Vagina (tissue), 2 donors: ENCODE measurements at regions not wholly inside any gene's neighbourhood (a gene's known extent, or its start where the extent isn't known, plus 50 kb on each side); places are given as distances from the start of the nearest gene placed in this dataset.

ENCODE experiments used
- POLR2A ChIP-seq, 2 donors: fragments of 450-650 bp; IDR thresholded peaks; one replicate each; pipeline ENCODE4 v1.6.1; 2017; ENCODE audit warnings: antibody characterized with exemption in 2 of 2, mild to moderate bottlenecking in 2 of 2, moderate library complexity in 2 of 2
- POLR2AphosphoS5 ChIP-seq, 2 donors: sonication (generic); formaldehyde crosslinking; IDR thresholded peaks; one replicate each; pipeline ENCODE4 v1.9.0; 2017; ENCODE audit warnings: antibody characterized with exemption in 2 of 2, mild to moderate bottlenecking in 2 of 2, low read depth in 1 of 2; ENCODE audit not compliant: insufficient read depth in 1 of 2
- TF ChIP-seq, protein P1 (sequence below), 3 experiments: fragments of 450-650 bp in 2 of 3; fragments of 200-600 bp in 1 of 3; sonication (generic) in 1 of 3; IDR thresholded peaks; one replicate each; pipeline ENCODE4 v1.5.1; 2017 to 2019; ENCODE audit warnings: antibody characterized with exemption in 3 of 3, mild to moderate bottlenecking in 2 of 3, moderate library complexity in 2 of 3

DNA sequence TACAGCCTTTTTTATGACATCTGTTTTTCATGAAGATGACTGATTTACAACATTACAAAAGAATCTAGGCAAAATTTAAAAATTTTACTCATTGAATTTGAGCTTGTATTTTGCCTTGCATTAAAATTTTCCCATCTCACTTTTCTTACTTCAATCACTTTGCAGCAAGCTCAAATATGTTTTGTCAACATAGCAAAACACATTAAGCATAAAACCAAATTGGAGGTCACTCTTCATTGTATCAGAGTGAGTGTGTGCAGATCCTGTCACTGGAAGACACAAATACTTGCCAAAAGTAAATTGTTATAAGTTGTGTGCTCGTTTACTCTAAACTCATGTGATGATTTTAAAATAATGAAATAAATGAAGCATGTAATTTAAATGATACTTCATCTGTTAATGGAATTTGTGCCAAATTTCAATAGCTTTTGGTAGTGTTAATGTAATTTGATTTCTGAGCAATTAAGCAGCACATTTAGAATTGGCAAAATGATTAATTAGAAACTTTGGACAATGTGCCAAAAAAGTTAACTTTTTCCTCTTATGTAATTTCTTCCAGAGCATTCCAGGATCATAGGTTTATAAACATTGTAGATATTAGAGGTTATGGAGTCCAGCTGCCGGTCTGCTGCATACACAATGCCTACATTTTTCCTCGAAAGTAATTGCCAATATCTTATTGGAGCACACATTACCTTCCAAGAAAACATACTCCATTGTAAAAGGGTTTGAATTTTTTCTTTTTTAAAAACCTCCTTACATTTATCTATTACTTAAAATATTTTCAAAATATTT lies 1078.2 kb upstream of the LRRTM3 start:
- TF ChIP-seq, protein P1, sequence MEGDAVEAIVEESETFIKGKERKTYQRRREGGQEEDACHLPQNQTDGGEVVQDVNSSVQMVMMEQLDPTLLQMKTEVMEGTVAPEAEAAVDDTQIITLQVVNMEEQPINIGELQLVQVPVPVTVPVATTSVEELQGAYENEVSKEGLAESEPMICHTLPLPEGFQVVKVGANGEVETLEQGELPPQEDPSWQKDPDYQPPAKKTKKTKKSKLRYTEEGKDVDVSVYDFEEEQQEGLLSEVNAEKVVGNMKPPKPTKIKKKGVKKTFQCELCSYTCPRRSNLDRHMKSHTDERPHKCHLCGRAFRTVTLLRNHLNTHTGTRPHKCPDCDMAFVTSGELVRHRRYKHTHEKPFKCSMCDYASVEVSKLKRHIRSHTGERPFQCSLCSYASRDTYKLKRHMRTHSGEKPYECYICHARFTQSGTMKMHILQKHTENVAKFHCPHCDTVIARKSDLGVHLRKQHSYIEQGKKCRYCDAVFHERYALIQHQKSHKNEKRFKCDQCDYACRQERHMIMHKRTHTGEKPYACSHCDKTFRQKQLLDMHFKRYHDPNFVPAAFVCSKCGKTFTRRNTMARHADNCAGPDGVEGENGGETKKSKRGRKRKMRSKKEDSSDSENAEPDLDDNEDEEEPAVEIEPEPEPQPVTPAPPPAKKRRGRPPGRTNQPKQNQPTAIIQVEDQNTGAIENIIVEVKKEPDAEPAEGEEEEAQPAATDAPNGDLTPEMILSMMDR (IDR thresholded peaks at IDR 0.05) = no peak
- TF ChIP-seq POLR2A (IDR thresholded peaks at IDR 0.05) (no peak), POLR2AphosphoS5 (IDR thresholded peaks at IDR 0.05; ENCODE audit: insufficient read depth in 1 of 2, low read depth in 1 of 2) (no peak)
